GM23338 (cell line): ENCODE measurements at regions not wholly inside any gene's neighbourhood (a gene's known extent, or its start where the extent isn't known, plus 50 kb on each side); places are given as distances from the start of the nearest gene placed in this dataset.

Experiments used
- ATAC-seq: fragments of 200-7000 bp; cut with Tn5 transposase; 3 replicates; pipeline ENCODE4 v1.9.1; 2020
- DNase-seq: peaks from one replicate; pipeline ENCODE4 v3.0.0-alpha.2; 2015; ENCODE audit warnings: low spot score
- H2AFZ ChIP-seq: fragments of 200-600 bp; sonication (generic); 2 replicates; pipeline ENCODE4 v1.8.0; 2016; ENCODE audit warnings: antibody characterized with exemption, mild to moderate bottlenecking, moderate library complexity
- H3F3A ChIP-seq: fragments of 200-600 bp; sonication (generic); replicated peaks from 2 replicates; pipeline ENCODE4 v1.8.0; 2017; ENCODE audit warnings: antibody characterized with exemption, mixed run types, low read depth
- H3K27ac ChIP-seq: fragments of 200-600 bp; sonication (generic); 2 replicates; pipeline ENCODE4 v1.6.1; 2016; ENCODE audit warnings: low read depth
- H3K27me3 ChIP-seq: fragments of 200-600 bp; sonication (generic); 2 replicates; pipeline ENCODE4 v1.8.0; 2016; ENCODE audit warnings: mild to moderate bottlenecking, mixed run types, moderate library complexity; ENCODE audit not compliant: insufficient read depth
- H3K36me3 ChIP-seq: fragments of 200-600 bp; sonication (generic); 2 replicates; pipeline ENCODE4 v1.8.0; 2016; ENCODE audit warnings: mild to moderate bottlenecking; ENCODE audit not compliant: insufficient read depth
- H3K4me1 ChIP-seq: fragments of 200-600 bp; sonication (generic); 2 replicates; pipeline ENCODE4 v1.8.0; 2016; ENCODE audit warnings: mild to moderate bottlenecking, moderate library complexity; ENCODE audit not compliant: insufficient read depth
- H3K4me2 ChIP-seq: fragments of 200-600 bp; sonication (generic); 2 replicates; pipeline ENCODE4 v1.7.1; 2017; ENCODE audit warnings: mixed run types
- H3K4me3 ChIP-seq: fragments of 200-600 bp; sonication (generic); 2 replicates; pipeline ENCODE4 v1.6.1; 2016; ENCODE audit warnings: mixed run types
- H3K79me2 ChIP-seq: fragments of 200-600 bp; sonication (generic); replicated peaks from 2 replicates; pipeline ENCODE4 v1.8.0; 2017; ENCODE audit warnings: mild to moderate bottlenecking; ENCODE audit not compliant: insufficient read depth
- H3K9me2 ChIP-seq: fragments of 200-600 bp; sonication (generic); 2 replicates; pipeline ENCODE4 v1.8.0; 2017; ENCODE audit not compliant: insufficient read depth
- H4K20me1 ChIP-seq: fragments of 200-600 bp; sonication (generic); replicated peaks from 2 replicates; pipeline ENCODE4 v1.8.0; 2017; ENCODE audit warnings: mild to moderate bottlenecking; ENCODE audit not compliant: insufficient read depth
- H3K27ac Mint-ChIP-seq: 2 replicates; pipeline ENCODE4 v1.8.0; 2020; ENCODE audit warnings: inconsistent platforms, mild to moderate bottlenecking, moderate library complexity, mixed read lengths
- H3K27me3 Mint-ChIP-seq: 3 replicates; pipeline ENCODE4 v1.8.0; 2022; ENCODE audit warnings: low read depth, mild to moderate bottlenecking, moderate library complexity, mixed read lengths, inconsistent platforms; ENCODE audit not compliant: insufficient read depth, poor library complexity
- H3K36me3 Mint-ChIP-seq: 3 replicates; pipeline ENCODE4 v1.8.0; 2021; ENCODE audit warnings: low read depth, mild to moderate bottlenecking, inconsistent platforms, moderate library complexity, mixed read lengths
- H3K4me1 Mint-ChIP-seq: 3 replicates; pipeline ENCODE4 v1.8.0; 2020; ENCODE audit warnings: mild to moderate bottlenecking, inconsistent platforms, mixed read lengths
- H3K4me3 Mint-ChIP-seq: 3 replicates; pipeline ENCODE4 v1.8.0; 2021; ENCODE audit warnings: moderate library complexity, mild to moderate bottlenecking, inconsistent platforms, mixed read lengths
- H3K9me3 Mint-ChIP-seq: 3 replicates; pipeline ENCODE4 v1.8.0; 2020; ENCODE audit warnings: moderate library complexity, mild to moderate bottlenecking, inconsistent platforms, mixed read lengths
- CREB1 ChIP-seq: fragments of 250-450 bp; sonication (Bioruptor Pico); IDR thresholded peaks from 2 replicates; pipeline ENCODE4 v1.5.0; 2020; ENCODE audit warnings: low read depth, mild to moderate bottlenecking, moderate library complexity
- EZH2 ChIP-seq: fragments of 200-600 bp; sonication (generic); IDR thresholded peaks from one replicate; pipeline ENCODE4 v1.8.0; 2017; ENCODE audit warnings: antibody characterized with exemption, mild to moderate bottlenecking, low read depth; ENCODE audit not compliant: unreplicated experiment
- EZH2phosphoT487 ChIP-seq: fragments of 200-600 bp; sonication (generic); IDR thresholded peaks from one replicate; pipeline ENCODE4 v1.8.1; 2018; ENCODE audit warnings: antibody characterized with exemption; ENCODE audit not compliant: unreplicated experiment
- NANOG ChIP-seq: IDR thresholded peaks from 2 replicates; pipeline ENCODE4 v1.6.1; 2016; ENCODE audit warnings: antibody characterized with exemption, borderline replicate concordance
- POLR2AphosphoS5 ChIP-seq: IDR thresholded peaks from 2 replicates; pipeline ENCODE4 v1.6.1; 2016; ENCODE audit warnings: antibody characterized with exemption, low read depth
- REST ChIP-seq: IDR thresholded peaks from one replicate; pipeline ENCODE4 v1.6.1; 2018; ENCODE audit warnings: antibody characterized with exemption; ENCODE audit not compliant: unreplicated experiment
- STAT1 ChIP-seq: IDR thresholded peaks from one replicate; pipeline ENCODE4 v1.6.1; 2016; ENCODE audit warnings: antibody characterized with exemption; ENCODE audit not compliant: unreplicated experiment
- ZNF331 ChIP-seq: fragments of 250-450 bp; sonication (Bioruptor Pico); IDR thresholded peaks from 2 replicates; pipeline ENCODE4 v1.5.0; 2020; ENCODE audit warnings: low read depth, mild to moderate bottlenecking, moderate library complexity
- ZNF462 ChIP-seq: fragments of 250-450 bp; sonication (Bioruptor Pico); IDR thresholded peaks from 2 replicates; pipeline ENCODE4 v1.5.0; 2020; ENCODE audit warnings: mild to moderate bottlenecking, moderate library complexity

- DNase-seq, result no peak
- TF ChIP-seq NANOG, result no peak
- no peak for TF ChIP-seq STAT1
- no peak for TF ChIP-seq ZNF462 (CRISPR knock-in tag)
- no peak for TF ChIP-seq POLR2AphosphoS5
- no peak for TF ChIP-seq CREB1 (CRISPR knock-in tag)
- TF ChIP-seq ZNF331, result no peak
- TF ChIP-seq EZH2, result no peak
- TF ChIP-seq EZH2phosphoT487, result no peak
- TF ChIP-seq REST, result no peak
- Histone ChIP-seq H3K27ac (no peak overlapping the region), H3K9me2 (peaks cover 5% of the 10 kb centered on the region; the same call in 1 of the 2 replicates), H3K4me2 (no peak overlapping the region), H3K4me1 (no peaks in the 10 kb centered on the region), H3F3A (no peaks in the 10 kb centered on the region), H3K4me3 (no peak overlapping the region), H4K20me1 (no peaks in the 10 kb centered on the region), H3K27me3 (no peaks in the 10 kb centered on the region), H3K36me3 (no peaks in the 10 kb centered on the region; the same call in 1 of the 2 replicates), H3K79me2 (no peaks in the 10 kb centered on the region), H2AFZ (no peak overlapping the region)
- ATAC-seq, result no peak
- no peak overlapping the region for H3K4me3 Mint-ChIP-seq
- peaks cover 22% of the 10 kb centered on the region for H3K36me3 Mint-ChIP-seq
- H3K27me3 Mint-ChIP-seq, result no peaks in the 10 kb centered on the region
- peaks cover 34% of the 10 kb centered on the region for H3K9me3 Mint-ChIP-seq
- no peaks in the 10 kb centered on the region for H3K4me1 Mint-ChIP-seq
- H3K27ac Mint-ChIP-seq, result no peak overlapping the region
Observed at GRCh38 chr12:97659117-97659880, 196.7 kb downstream of the RMST start.
